Nephron (organoid): ENCODE measurements at regions not wholly inside any gene's neighbourhood (a gene's known extent, or its start where the extent isn't known, plus 50 kb on each side); places are given as distances from the start of the nearest gene placed in this dataset.

Experiments used
- H3K27ac Mint-ChIP-seq, 3 experiments: 2 replicates each; pipeline ENCODE4 v1.8.0; 2020; ENCODE audit warnings: mixed read lengths in 3 of 3, mild to moderate bottlenecking in 2 of 3, moderate library complexity in 1 of 3
- H3K27me3 Mint-ChIP-seq: 2 replicates; pipeline ENCODE4 v1.8.0; 2021; ENCODE audit warnings: low read depth, mild to moderate bottlenecking, moderate library complexity, mixed read lengths
- H3K36me3 Mint-ChIP-seq: 2 replicates; pipeline ENCODE4 v1.8.0; 2020; ENCODE audit warnings: low read depth, mixed read lengths
- H3K4me1 Mint-ChIP-seq: 2 replicates; pipeline ENCODE4 v1.8.0; 2020; ENCODE audit warnings: mixed read lengths
- H3K4me3 Mint-ChIP-seq, 3 experiments: 2 replicates each; pipeline ENCODE4 v1.8.0; 2020; ENCODE audit warnings: mild to moderate bottlenecking in 3 of 3, mixed read lengths in 3 of 3, moderate library complexity in 2 of 3
- H3K9me3 Mint-ChIP-seq: 2 replicates; pipeline ENCODE4 v1.8.0; 2020; ENCODE audit warnings: mixed read lengths
- TF ChIP-seq, protein P1 (sequence below), 3 experiments: fragments of 200-600 bp; sonication (generic); IDR thresholded peaks; one replicate each; pipeline ENCODE4 v1.5.0; 2021; ENCODE audit warnings: antibody characterized with exemption in 3 of 3; ENCODE audit not compliant: unreplicated experiment in 3 of 3

DNA sequence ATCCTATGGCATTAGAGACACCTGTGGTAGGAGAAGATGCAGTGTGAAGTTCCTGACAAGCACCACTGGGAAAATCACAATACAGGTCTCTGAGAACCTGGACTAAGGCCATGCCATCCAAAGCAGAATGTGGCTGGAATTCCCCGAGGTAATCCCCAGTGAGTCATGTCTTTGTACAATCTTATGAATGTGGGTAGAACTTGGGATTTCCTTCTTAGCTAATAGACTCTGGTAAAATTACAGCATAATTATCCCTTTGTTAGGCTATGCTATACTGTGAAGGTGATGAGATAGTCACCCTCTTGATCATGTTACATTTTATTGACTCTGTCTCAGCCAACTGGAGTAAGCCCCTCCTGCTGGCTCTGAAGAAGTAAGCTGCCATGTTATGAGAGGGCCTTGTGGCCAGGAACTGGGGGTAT, 224.3 kb upstream of the DCN start:
- H3K9me3 Mint-ChIP-seq = no peaks in the 10 kb centered on the region
- H3K4me3 Mint-ChIP-seq = no peak overlapping the region
- H3K27me3 Mint-ChIP-seq = no peaks in the 10 kb centered on the region
- no peak overlapping the region for H3K27ac Mint-ChIP-seq
- TF ChIP-seq, protein P1, sequence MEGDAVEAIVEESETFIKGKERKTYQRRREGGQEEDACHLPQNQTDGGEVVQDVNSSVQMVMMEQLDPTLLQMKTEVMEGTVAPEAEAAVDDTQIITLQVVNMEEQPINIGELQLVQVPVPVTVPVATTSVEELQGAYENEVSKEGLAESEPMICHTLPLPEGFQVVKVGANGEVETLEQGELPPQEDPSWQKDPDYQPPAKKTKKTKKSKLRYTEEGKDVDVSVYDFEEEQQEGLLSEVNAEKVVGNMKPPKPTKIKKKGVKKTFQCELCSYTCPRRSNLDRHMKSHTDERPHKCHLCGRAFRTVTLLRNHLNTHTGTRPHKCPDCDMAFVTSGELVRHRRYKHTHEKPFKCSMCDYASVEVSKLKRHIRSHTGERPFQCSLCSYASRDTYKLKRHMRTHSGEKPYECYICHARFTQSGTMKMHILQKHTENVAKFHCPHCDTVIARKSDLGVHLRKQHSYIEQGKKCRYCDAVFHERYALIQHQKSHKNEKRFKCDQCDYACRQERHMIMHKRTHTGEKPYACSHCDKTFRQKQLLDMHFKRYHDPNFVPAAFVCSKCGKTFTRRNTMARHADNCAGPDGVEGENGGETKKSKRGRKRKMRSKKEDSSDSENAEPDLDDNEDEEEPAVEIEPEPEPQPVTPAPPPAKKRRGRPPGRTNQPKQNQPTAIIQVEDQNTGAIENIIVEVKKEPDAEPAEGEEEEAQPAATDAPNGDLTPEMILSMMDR (IDR thresholded peaks at IDR 0.05; ENCODE audit: unreplicated experiment in 3 of 3) = no peak
- H3K4me1 Mint-ChIP-seq = no peaks in the 10 kb centered on the region
- H3K36me3 Mint-ChIP-seq = no peaks in the 10 kb centered on the region

DNA sequence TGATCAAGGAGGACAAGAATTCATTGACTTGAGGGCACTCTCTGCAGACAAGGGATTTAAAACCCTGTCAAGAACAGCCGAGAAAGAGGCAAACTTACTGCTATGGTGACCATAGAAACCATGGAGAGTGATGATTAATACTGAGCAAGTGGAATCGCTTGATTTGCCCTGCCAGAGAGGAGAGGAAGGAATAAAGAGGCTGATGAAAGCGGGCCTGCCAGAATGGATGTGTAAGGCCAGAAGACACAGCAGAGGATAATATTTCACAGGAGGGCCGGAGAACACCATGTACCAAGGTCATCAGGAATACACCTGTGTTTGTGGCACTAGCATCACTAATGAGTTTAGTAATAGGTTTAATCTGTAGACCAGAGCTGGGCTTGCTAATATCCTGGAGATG, 221.8 kb upstream of the DCN start:
- H3K4me3 Mint-ChIP-seq = no peak overlapping the region
- H3K27ac Mint-ChIP-seq = peak overlapping the region in 2 of 3 experiments; percentile 10 to 14
- no peaks in the 10 kb centered on the region for H3K36me3 Mint-ChIP-seq
- no peaks in the 10 kb centered on the region for H3K9me3 Mint-ChIP-seq
- TF ChIP-seq, protein P1 (IDR thresholded peaks at IDR 0.05; ENCODE audit: unreplicated experiment in 3 of 3) = no peak
- no peaks in the 10 kb centered on the region for H3K27me3 Mint-ChIP-seq
- peaks cover 7% of the 10 kb centered on the region for H3K4me1 Mint-ChIP-seq

DNA sequence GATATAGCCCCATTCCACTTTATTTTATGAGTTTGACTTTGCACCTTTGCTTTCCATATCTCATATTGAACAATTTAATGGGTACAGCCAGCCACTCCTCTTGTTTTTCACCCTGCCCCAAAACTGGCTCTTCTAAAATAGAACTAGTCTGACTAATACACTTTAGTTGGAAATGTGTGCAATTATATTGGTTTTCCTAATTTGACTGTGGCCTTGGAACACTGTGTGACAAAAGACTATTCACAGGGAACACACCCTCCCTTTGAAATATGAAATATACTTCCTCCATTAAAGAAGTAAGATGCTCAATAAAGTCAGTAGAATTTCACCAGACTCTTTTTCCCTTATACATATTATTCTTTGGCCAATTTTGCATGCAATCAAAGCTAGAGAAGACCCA, 218.6 kb upstream of the DCN start:
- H3K4me1 Mint-ChIP-seq = peaks cover 15% of the 10 kb centered on the region
- H3K27me3 Mint-ChIP-seq = no peaks in the 10 kb centered on the region
- H3K4me3 Mint-ChIP-seq = no peak overlapping the region
- no peaks in the 10 kb centered on the region for H3K36me3 Mint-ChIP-seq
- peak overlapping the region in 2 of 3 experiments; percentile 59 to 87 for H3K27ac Mint-ChIP-seq
- TF ChIP-seq, protein P1 (IDR thresholded peaks at IDR 0.05; ENCODE audit: unreplicated experiment in 3 of 3) = no peak
- peaks cover 2% of the 10 kb centered on the region for H3K9me3 Mint-ChIP-seq

DNA sequence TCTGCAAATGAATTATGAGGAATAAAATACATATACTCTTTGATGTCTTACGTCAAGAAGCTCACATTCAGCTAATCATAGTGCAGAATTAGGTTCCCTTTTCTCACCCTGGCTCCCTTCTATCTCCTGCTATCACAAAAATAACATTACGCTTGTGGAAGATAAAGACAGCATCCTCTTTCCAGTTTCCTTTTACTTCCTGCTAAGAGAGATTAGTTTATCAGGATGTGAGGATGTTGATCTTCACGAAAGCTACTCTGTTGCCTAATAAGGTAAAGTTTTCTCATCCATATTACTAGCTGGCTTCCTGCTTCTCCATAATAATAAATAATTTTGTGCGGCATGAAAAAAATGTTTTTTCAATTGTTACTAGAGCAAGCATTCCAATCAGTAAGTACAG, 217.7 kb upstream of the DCN start:
- TF ChIP-seq, protein P1 (IDR thresholded peaks at IDR 0.05; ENCODE audit: unreplicated experiment in 3 of 3) = no peak
- Mint-ChIP-seq H3K4me3 (no peak overlapping the region), H3K4me1 (peaks cover 15% of the 10 kb centered on the region), H3K9me3 (peaks cover 5% of the 10 kb centered on the region), H3K27me3 (no peaks in the 10 kb centered on the region), H3K36me3 (no peaks in the 10 kb centered on the region), H3K27ac (peak overlapping the region; percentile 37 to 87 (median 86))

DNA sequence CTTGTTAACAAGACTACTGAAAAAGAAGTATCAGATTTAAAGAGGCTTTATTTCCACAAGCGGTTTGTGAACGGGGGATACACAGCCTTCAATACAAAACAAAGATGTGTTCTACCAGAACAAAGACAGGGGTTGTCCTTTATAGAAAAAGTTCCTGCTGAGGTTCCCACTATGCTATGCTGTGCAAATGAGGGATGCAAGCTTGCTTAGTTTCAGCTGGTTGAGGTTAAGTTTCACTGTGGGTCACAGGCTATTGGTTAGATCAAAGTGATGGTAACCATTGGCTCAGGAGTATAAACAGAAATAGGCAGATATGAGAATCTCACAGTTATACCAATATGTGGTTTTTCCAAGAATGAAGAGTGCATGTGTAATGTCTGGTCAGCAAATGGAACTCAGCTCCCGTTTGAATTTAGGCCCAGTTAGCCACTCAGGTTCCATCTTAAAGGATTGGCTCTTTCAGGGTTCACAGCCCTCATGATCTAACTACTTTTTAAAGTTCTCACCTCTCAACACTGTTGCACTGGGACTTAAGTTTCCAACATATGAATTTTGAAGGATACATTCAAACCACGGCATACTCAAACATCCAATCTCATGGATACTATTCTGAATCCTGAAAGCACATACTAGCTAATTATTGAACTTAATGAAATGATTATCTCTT, 215.4 kb upstream of the DCN start:
- H3K36me3 Mint-ChIP-seq = peaks cover 4% of the 10 kb centered on the region
- no peak overlapping the region for H3K4me3 Mint-ChIP-seq
- peaks cover 16% of the 10 kb centered on the region for H3K9me3 Mint-ChIP-seq
- peaks cover 15% of the 10 kb centered on the region for H3K4me1 Mint-ChIP-seq
- peak overlapping the region; percentile 6 to 88 (median 86) for H3K27ac Mint-ChIP-seq
- H3K27me3 Mint-ChIP-seq = no peaks in the 10 kb centered on the region
- TF ChIP-seq, protein P1 (IDR thresholded peaks at IDR 0.05; ENCODE audit: unreplicated experiment in 3 of 3) = no peak

DNA sequence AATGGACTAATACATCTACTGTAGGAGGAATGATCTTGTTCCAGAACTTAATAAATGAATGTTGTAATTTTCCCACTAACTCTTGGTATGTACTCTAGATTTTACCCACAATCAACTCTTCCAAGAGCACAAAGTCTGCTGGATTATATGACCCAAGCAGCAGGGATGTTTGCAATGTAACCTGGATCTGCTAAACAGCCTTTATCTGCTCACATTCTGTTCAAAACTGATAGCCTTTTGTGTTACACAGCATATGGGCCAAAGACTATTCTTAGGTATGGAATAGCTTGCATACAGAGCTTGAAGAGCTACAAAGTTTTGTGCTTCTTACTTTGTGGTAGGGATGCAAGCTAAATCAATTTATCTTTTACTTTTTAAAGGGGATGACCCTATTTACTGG, 213.7 kb upstream of the DCN start:
- peaks cover 29% of the 10 kb centered on the region for H3K9me3 Mint-ChIP-seq
- peaks cover 8% of the 10 kb centered on the region for H3K36me3 Mint-ChIP-seq
- peaks cover 15% of the 10 kb centered on the region for H3K4me1 Mint-ChIP-seq
- TF ChIP-seq, protein P1 (IDR thresholded peaks at IDR 0.05; ENCODE audit: unreplicated experiment in 3 of 3) = no peak
- H3K4me3 Mint-ChIP-seq = no peak overlapping the region
- H3K27ac Mint-ChIP-seq = no peak overlapping the region
- H3K27me3 Mint-ChIP-seq = no peaks in the 10 kb centered on the region
